Psoas muscle (tissue), 7 donors: ENCODE measurements at regions not wholly inside any gene's neighbourhood (a gene's known extent, or its start where the extent isn't known, plus 50 kb on each side); places are given as distances from the start of the nearest gene placed in this dataset.

ENCODE experiments used
- ATAC-seq, 4 donors: fragments of 200-7000 bp; cut with Tn5 transposase; one replicate each; pipeline ENCODE4 v1.9.1; 2020; ENCODE audit warnings: moderate library complexity in 3 of 4, mild to moderate bottlenecking in 2 of 4
- DNase-seq, 2 donors: peaks; one replicate each; pipeline ENCODE4 v3.0.0-alpha.2; 2020
- H3K27ac ChIP-seq: fragments of 200-600 bp; one replicate; pipeline ENCODE4 v1.8.0; 2022
- H3K27me3 ChIP-seq, 3 donors: fragments of 200-600 bp in 1 of 3; one replicate each; pipeline versions ENCODE4 v1.6.1 to v1.8.0; 2013 to 2022; ENCODE audit warnings: low read length in 2 of 3, mild to moderate bottlenecking in 2 of 3, moderate library complexity in 1 of 3; ENCODE audit not compliant: insufficient read depth in 3 of 3
- H3K36me3 ChIP-seq, 2 donors: fragments of 200-600 bp in 1 of 2; one replicate each; pipeline versions ENCODE4 v1.6.1 to v1.8.0; 2013 to 2022; ENCODE audit warnings: low read depth in 1 of 2, mild to moderate bottlenecking in 1 of 2, moderate library complexity in 1 of 2; ENCODE audit not compliant: insufficient read depth in 1 of 2
- H3K4me1 ChIP-seq: fragments of 200-600 bp; one replicate; pipeline ENCODE4 v1.8.0; 2022
- H3K4me3 ChIP-seq: fragments of 200-600 bp; one replicate; pipeline ENCODE4 v1.8.0; 2022; ENCODE audit warnings: mild to moderate bottlenecking
- H3K9me3 ChIP-seq: fragments of 200-600 bp; one replicate; pipeline ENCODE4 v1.8.0; 2022
- CTCF ChIP-seq: fragments of 200-600 bp; IDR thresholded peaks from one replicate; pipeline ENCODE4 v1.8.0; 2022; ENCODE audit warnings: antibody characterized with exemption
- WGBS, 3 donors: extraction: QIAGEN DNeasy Blood & Tissue Kit; methylation state at CpG; one replicate each; pipeline versions ENCODE4 v1.1.6 to v1.1.7; 2013; 5-methylcytosine and 5-hydroxymethylcytosine counted together
- intact Hi-C, 2 donors: fragments of 100-400 bp; cut with DNase I; formaldehyde crosslinking; loops; one replicate each; pipeline versions ENCODE4 v1.11.0 to v1.14.2; 2022
- donor health status: healthy with polysubstance abuse.
- donor health status: DM: no; HTN: no; CAD: no; lungs with moderate emphysema.
- donor health status: Bipolar disorder and iron deficiency.
- donor health status: healthy.
- donor health status: DM: yes; HTN: yes; CAD: no.
- donor health status: DM: no; HTN: no; CAD: no.
- donor health status: DM: yes; HTN: yes; CAD: no.

- H3K9me3 ChIP-seq: no peaks in the 10 kb centered on the region
- no peak overlapping the region for H3K4me3 ChIP-seq
- intact Hi-C loops: no loop called here
- H3K4me1 ChIP-seq: no peaks in the 10 kb centered on the region
- ATAC-seq (no peak), DNase-seq (no peak)
- H3K27ac ChIP-seq: no peak overlapping the region
- TF ChIP-seq CTCF: no peak
- no peaks in the 10 kb centered on the region for H3K27me3 ChIP-seq
- 58 to 69% (median 59%) methylated on average over 3 of the region's 3 CpGs for WGBS, 3 donors
- no peaks in the 10 kb centered on the region for H3K36me3 ChIP-seq
Measured at GRCh38 chr11:93958991-93959390, 62.2 kb upstream of the HEPHL1 start.

GRCh38 chr11:93959663-93960062 lies 61.5 kb upstream of the HEPHL1 start:
- Histone ChIP-seq H3K36me3 (no peaks in the 10 kb centered on the region), H3K4me3 (no peak overlapping the region), H3K9me3 (no peaks in the 10 kb centered on the region), H3K4me1 (no peaks in the 10 kb centered on the region), H3K27ac (no peak overlapping the region), H3K27me3 (no peaks in the 10 kb centered on the region)
- DNase-seq: no peak
- 17 to 47% (median 29%) methylated on average over 5 of the region's 5 CpGs for WGBS, 3 donors
- intact Hi-C loops: no loop called here
- no peak for TF ChIP-seq CTCF
- ATAC-seq: no peak

GRCh38 chr11:93963072-93963471 lies 58.1 kb upstream of the HEPHL1 start:
- ATAC-seq: no peak
- H3K27ac ChIP-seq: no peak overlapping the region
- H3K36me3 ChIP-seq: no peaks in the 10 kb centered on the region
- WGBS, 3 donors: 73 to 81% (median 78%) methylated on average over 2 of the region's 2 CpGs
- no peaks in the 10 kb centered on the region for H3K9me3 ChIP-seq
- no peak overlapping the region for H3K4me3 ChIP-seq
- intact Hi-C loops: no loop called here
- H3K27me3 ChIP-seq: no peaks in the 10 kb centered on the region
- H3K4me1 ChIP-seq: no peaks in the 10 kb centered on the region
- no peak for DNase-seq
- TF ChIP-seq CTCF: no peak

- intact Hi-C loops: no loop called here
- no peak for DNase-seq
- Histone ChIP-seq H3K4me1 (no peaks in the 10 kb centered on the region), H3K4me3 (no peak overlapping the region), H3K27ac (no peak overlapping the region), H3K27me3 (no peaks in the 10 kb centered on the region), H3K9me3 (no peaks in the 10 kb centered on the region), H3K36me3 (no peaks in the 10 kb centered on the region)
- ATAC-seq: no peak
- no peak for TF ChIP-seq CTCF
- WGBS, 3 donors: 92 to 98% (median 94%) methylated on average over 4 of the region's 4 CpGs
Measured at GRCh38 chr11:93967258-93967657, 53.9 kb upstream of the HEPHL1 start.

- intact Hi-C loops: no loop called here
- H3K27ac ChIP-seq: no peak overlapping the region
- ATAC-seq (no peak), DNase-seq (no peak)
- WGBS, 3 donors: 83 to 93% (median 89%) methylated on average over 5 of the region's 5 CpGs
- H3K4me1 ChIP-seq: no peaks in the 10 kb centered on the region
- no peak for TF ChIP-seq CTCF
- H3K27me3 ChIP-seq: no peaks in the 10 kb centered on the region
- no peak overlapping the region for H3K4me3 ChIP-seq
- no peaks in the 10 kb centered on the region for H3K36me3 ChIP-seq
- no peaks in the 10 kb centered on the region for H3K9me3 ChIP-seq
Measured at GRCh38 chr11:93967944-93968343, 53.2 kb upstream of the HEPHL1 start.
